ENCODE measurements at regions not wholly inside any gene's neighbourhood (a gene's known extent, or its start where the extent isn't known, plus 50 kb on each side); places are given as distances from the start of the nearest gene placed in this dataset.

DNA sequence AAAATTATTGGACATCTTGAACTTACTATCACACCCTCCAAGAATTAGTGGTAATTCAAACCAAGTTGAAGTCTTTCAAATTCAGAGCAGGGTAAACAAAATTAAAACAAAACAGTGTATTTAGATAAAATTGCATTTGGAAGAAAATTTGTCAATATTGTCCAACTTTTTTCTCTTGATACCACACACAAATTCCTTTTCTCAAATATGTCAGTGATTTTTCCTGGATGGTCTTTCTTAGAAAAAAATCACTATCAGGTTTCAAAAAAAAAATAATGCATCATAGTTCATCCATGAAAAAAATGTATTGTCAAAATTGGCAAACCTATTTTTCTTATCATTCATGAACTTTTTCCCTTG is 667.1 kb downstream of the TENT5A start (continued):
- TF ChIP-seq RBBP5 (IDR thresholded peaks at IDR 0.05; ENCODE audit: borderline replicate concordance, low read depth, low read length): no peak
- no peak for TF ChIP-seq KDM4A (IDR thresholded peaks at IDR 0.05; ENCODE audit: low read depth, low read length, severe bottlenecking)
- TF ChIP-seq, protein P1, sequence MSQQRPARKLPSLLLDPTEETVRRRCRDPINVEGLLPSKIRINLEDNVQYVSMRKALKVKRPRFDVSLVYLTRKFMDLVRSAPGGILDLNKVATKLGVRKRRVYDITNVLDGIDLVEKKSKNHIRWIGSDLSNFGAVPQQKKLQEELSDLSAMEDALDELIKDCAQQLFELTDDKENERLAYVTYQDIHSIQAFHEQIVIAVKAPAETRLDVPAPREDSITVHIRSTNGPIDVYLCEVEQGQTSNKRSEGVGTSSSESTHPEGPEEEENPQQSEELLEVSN (IDR thresholded peaks at IDR 0.05): no peak
- no peak for TF ChIP-seq FOSL1 (IDR thresholded peaks at IDR 0.05; ENCODE audit: insufficient read depth, low read depth, low read length)
- no peak for TF ChIP-seq SIX5 (IDR thresholded peaks at IDR 0.05; ENCODE audit: low read depth, low read length)

All from H1 (cell line).